ENCODE measurements at regions not wholly inside any gene's neighbourhood (a gene's known extent, or its start where the extent isn't known, plus 50 kb on each side); places are given as distances from the start of the nearest gene placed in this dataset.

DNA sequence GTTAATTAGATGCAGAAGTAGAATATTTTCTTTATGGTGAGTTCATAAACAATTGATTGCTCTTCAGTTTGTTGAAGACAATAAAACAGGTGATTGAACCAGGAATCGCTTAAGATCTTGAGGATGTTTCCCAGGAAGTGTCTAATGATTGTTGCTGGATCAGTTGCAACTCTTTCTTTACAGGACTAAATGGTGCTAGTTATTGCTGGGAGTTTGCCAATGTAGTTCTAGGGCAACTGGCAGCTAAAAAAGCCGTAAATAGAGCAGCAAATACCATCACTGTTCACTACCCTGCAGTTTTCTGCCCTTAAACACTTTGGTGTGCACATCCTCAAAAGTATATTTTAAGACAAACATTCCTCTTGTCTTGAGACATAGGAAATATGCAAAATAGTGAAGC lies 119.2 kb upstream of the ANK3 start:
- no peak for DNase-seq (ENCODE audit: low read depth)
- no peak overlapping the region for H3K4me3 ChIP-seq (ENCODE audit: control insufficient read depth, low read depth, low read length)
- TF ChIP-seq, protein P1, sequence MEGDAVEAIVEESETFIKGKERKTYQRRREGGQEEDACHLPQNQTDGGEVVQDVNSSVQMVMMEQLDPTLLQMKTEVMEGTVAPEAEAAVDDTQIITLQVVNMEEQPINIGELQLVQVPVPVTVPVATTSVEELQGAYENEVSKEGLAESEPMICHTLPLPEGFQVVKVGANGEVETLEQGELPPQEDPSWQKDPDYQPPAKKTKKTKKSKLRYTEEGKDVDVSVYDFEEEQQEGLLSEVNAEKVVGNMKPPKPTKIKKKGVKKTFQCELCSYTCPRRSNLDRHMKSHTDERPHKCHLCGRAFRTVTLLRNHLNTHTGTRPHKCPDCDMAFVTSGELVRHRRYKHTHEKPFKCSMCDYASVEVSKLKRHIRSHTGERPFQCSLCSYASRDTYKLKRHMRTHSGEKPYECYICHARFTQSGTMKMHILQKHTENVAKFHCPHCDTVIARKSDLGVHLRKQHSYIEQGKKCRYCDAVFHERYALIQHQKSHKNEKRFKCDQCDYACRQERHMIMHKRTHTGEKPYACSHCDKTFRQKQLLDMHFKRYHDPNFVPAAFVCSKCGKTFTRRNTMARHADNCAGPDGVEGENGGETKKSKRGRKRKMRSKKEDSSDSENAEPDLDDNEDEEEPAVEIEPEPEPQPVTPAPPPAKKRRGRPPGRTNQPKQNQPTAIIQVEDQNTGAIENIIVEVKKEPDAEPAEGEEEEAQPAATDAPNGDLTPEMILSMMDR (conservative IDR thresholded peaks at IDR 0.05; ENCODE audit: control insufficient read depth, insufficient read depth, low read depth, low read length) = no peak

- no peak overlapping the region for H3K4me3 ChIP-seq (ENCODE audit: control insufficient read depth, low read depth, low read length)
- DNase-seq (ENCODE audit: low read depth) = no peak
- TF ChIP-seq, protein P1 (conservative IDR thresholded peaks at IDR 0.05; ENCODE audit: control insufficient read depth, insufficient read depth, low read depth, low read length) = no peak
Measured at GRCh38 chr10:60508037-60508436, 118.4 kb upstream of the ANK3 start.

GRCh38 chr10:60502621-60503020 lies 112.9 kb upstream of the ANK3 start:
- TF ChIP-seq, protein P1 (conservative IDR thresholded peaks at IDR 0.05; ENCODE audit: control insufficient read depth, insufficient read depth, low read depth, low read length) = no peak
- DNase-seq (ENCODE audit: low read depth) = no peak
- H3K4me3 ChIP-seq (ENCODE audit: control insufficient read depth, low read depth, low read length) = no peak overlapping the region

DNA sequence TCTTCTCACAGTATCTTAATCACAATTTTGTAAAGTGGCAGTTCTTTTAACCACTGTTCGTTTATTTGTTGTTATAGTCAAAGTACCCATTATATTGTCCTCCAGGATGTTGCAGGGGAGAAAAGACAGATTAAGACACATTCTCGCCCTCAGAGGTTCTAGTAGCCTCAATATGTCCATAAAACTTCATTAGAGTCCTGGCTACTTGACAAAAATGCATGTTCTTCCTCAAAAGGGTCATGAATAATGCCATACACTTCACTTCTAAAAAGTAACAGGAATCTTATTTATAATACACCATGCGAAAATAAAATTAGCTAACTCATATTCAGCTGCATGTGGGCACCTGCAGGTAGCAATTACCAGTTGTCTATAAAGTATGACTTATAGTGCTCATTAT lies 109.3 kb upstream of the ANK3 start:
- no peak for DNase-seq (ENCODE audit: low read depth)
- TF ChIP-seq, protein P1 (conservative IDR thresholded peaks at IDR 0.05; ENCODE audit: control insufficient read depth, insufficient read depth, low read depth, low read length) = no peak
- H3K4me3 ChIP-seq (ENCODE audit: control insufficient read depth, low read depth, low read length) = no peak overlapping the region

- H3K4me3 ChIP-seq (ENCODE audit: control insufficient read depth, low read depth, low read length) = no peak overlapping the region
- TF ChIP-seq, protein P1 (conservative IDR thresholded peaks at IDR 0.05; ENCODE audit: control insufficient read depth, insufficient read depth, low read depth, low read length) = no peak
- DNase-seq (ENCODE audit: low read depth) = no peak
Measured at GRCh38 chr10:60497364-60497763, 107.7 kb upstream of the ANK3 start.

GRCh38 chr10:60496181-60496580 lies 106.5 kb upstream of the ANK3 start:
- no peak overlapping the region for H3K4me3 ChIP-seq (ENCODE audit: control insufficient read depth, low read depth, low read length)
- no peak for DNase-seq (ENCODE audit: low read depth)
- TF ChIP-seq, protein P1 (conservative IDR thresholded peaks at IDR 0.05; ENCODE audit: control insufficient read depth, insufficient read depth, low read depth, low read length) = no peak
